Prostate gland (tissue), 2 donors: ENCODE measurements at regions not wholly inside any gene's neighbourhood (a gene's known extent, or its start where the extent isn't known, plus 50 kb on each side); places are given as distances from the start of the nearest gene placed in this dataset.
"Not testable (repeated sequence)": the region's sequence is repeated elsewhere in the genome, so short reads cannot be mapped to it uniquely, and the experiment has no call there.

ENCODE experiments used
- DNase-seq: peaks from one replicate; pipeline ENCODE4 v3.0.0-alpha.2; 2019; ENCODE audit warnings: low spot score
- H3K27ac ChIP-seq, 2 donors: fragments of 200-600 bp; sonication (generic); 2 replicates each; pipeline ENCODE4 v1.5.1; 2017 to 2019
- H3K27me3 ChIP-seq: fragments of 200-600 bp; sonication (generic); replicated peaks from 2 replicates; pipeline ENCODE4 v1.5.1; 2019; ENCODE audit not compliant: insufficient read depth
- H3K36me3 ChIP-seq, 2 donors: fragments of 200-600 bp; sonication (generic); 1 replicate in 1 of 2; 2 replicates in 1 of 2; pipeline versions ENCODE4 v1.5.1 to v1.8.1; 2017 to 2019
- H3K4me1 ChIP-seq: fragments of 200-600 bp; sonication (generic); replicated peaks from 2 replicates; pipeline ENCODE4 v1.5.1; 2019
- H3K4me3 ChIP-seq, 2 donors: fragments of 200-600 bp; sonication (generic); 2 replicates each; pipeline ENCODE4 v1.5.1; 2017 to 2019
- H3K9me3 ChIP-seq: fragments of 200-600 bp; sonication (generic); 2 replicates; pipeline ENCODE4 v1.5.1; 2017
- POLR2A ChIP-seq: fragments of 450-650 bp; IDR thresholded peaks from one replicate; pipeline ENCODE4 v1.6.1; 2016; ENCODE audit warnings: antibody characterized with exemption, mild to moderate bottlenecking
- POLR2AphosphoS5 ChIP-seq: sonication (generic); formaldehyde crosslinking; IDR thresholded peaks from one replicate; pipeline ENCODE4 v1.6.1; 2017; ENCODE audit warnings: antibody characterized with exemption
- WGBS: methylation state at CpG from one replicate; pipeline ENCODE4 v1.1.5; 2018; 5-methylcytosine and 5-hydroxymethylcytosine counted together
- intact Hi-C: fragments of 100-400 bp; cut with DNase I; formaldehyde crosslinking; loops from one replicate; pipeline ENCODE4 v1.14.2; 2022
- TF ChIP-seq, protein P1 (sequence below), 4 experiments: fragments of 200-600 bp in 2 of 4; fragments of 450-650 bp in 2 of 4; sonication (generic) in 2 of 4; IDR thresholded peaks; 1 replicate in 3 of 4; 2 replicates in 1 of 4; pipeline ENCODE4 v1.5.1; 2016 to 2019; ENCODE audit warnings: antibody characterized with exemption in 4 of 4, mild to moderate bottlenecking in 2 of 4, moderate library complexity in 2 of 4

DNA sequence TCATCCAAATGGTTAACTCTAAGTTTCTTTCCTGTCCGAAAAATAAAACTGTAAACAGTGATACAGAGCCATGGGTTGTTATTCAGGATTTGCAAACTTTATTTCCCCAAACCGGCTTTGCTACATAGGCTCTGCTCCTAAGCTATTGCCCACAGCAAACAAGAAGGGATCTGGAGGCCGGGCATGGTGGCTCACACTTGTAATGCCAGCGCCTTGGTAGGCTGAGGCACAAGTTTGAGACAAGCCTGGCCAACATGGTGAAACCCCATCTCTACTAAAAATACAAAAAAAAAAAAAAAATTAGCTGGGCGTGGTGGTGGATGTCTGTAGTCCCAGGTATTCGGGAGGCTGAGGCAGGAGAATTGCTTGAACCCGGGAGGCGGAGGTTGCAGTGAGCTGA is 60.6 kb upstream of the PMEPA1 start:
- DNase-seq, H3K9me3 ChIP-seq, H3K4me1 ChIP-seq, H3K36me3 ChIP-seq, H3K27me3 ChIP-seq, intact Hi-C loops, H3K4me3 ChIP-seq: not testable (repeated sequence)
- H3K27ac ChIP-seq = peak overlapping the region; percentile 77 to 93
- TF ChIP-seq POLR2AphosphoS5 = peak; percentile 39
- 76% methylated on average over 8 of the region's 8 CpGs for WGBS

DNA sequence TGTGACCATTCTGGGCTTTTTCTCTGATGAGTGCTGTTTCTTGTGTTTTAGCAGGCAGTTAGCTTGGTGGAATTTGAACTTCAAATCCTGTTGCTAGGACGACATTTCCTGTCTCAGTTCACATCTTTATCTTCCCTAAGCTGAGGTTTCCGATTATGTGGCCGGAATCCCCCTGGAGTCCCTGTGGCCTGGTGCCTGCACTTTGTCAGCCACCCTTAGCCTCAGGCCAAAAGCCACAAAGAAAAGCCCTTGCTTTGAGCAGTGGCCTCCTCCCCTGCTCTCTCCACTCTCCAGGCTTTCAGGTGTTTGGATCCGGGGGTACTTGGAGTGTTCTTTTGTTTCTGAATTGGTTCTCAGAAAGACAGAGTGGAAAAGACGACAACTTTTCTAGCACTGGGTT is 59.9 kb upstream of the PMEPA1 start:
- intact Hi-C loops = no loop called here
- no peak for TF ChIP-seq POLR2AphosphoS5
- TF ChIP-seq, protein P1, sequence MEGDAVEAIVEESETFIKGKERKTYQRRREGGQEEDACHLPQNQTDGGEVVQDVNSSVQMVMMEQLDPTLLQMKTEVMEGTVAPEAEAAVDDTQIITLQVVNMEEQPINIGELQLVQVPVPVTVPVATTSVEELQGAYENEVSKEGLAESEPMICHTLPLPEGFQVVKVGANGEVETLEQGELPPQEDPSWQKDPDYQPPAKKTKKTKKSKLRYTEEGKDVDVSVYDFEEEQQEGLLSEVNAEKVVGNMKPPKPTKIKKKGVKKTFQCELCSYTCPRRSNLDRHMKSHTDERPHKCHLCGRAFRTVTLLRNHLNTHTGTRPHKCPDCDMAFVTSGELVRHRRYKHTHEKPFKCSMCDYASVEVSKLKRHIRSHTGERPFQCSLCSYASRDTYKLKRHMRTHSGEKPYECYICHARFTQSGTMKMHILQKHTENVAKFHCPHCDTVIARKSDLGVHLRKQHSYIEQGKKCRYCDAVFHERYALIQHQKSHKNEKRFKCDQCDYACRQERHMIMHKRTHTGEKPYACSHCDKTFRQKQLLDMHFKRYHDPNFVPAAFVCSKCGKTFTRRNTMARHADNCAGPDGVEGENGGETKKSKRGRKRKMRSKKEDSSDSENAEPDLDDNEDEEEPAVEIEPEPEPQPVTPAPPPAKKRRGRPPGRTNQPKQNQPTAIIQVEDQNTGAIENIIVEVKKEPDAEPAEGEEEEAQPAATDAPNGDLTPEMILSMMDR (IDR thresholded peaks at IDR 0.05) = no peak
- no peak for TF ChIP-seq POLR2A
- no peak overlapping the region for H3K4me3 ChIP-seq
- H3K27ac ChIP-seq = peak overlapping the region; percentile 77 to 93
- H3K36me3 ChIP-seq = no peaks in the 10 kb centered on the region
- no peak for DNase-seq
- no peaks in the 10 kb centered on the region for H3K9me3 ChIP-seq
- H3K27me3 ChIP-seq = no peaks in the 10 kb centered on the region
- 84% methylated on average over 5 of the region's 5 CpGs for WGBS
- peaks cover 4% of the 10 kb centered on the region for H3K4me1 ChIP-seq

DNA sequence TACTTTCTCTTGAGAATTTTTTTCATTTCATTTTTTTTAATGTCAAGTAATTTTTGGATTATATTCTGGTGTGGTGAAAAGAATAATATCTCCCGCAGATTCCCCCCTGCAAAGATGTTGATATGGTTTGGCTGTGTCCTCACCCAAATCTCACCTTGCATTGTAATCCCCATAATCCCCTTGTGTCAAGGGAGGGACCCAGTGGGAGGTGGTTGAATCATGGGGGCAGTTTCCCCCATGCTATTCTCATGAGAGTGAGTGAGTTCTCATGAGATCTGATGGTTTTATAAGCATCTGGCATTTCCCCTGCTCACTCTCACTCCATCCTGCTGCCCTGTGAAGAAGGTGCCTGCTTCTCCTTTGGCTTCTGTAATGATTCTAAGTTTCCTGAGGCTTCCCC is 58.7 kb upstream of the PMEPA1 start:
- Histone ChIP-seq H3K4me3 (no peak overlapping the region), H3K9me3 (no peaks in the 10 kb centered on the region), H3K27me3 (no peaks in the 10 kb centered on the region), H3K4me1 (no peaks in the 10 kb centered on the region), H3K36me3 (no peaks in the 10 kb centered on the region), H3K27ac (peak overlapping the region; percentile 77 to 93)
- TF ChIP-seq POLR2AphosphoS5 (no peak), POLR2A (no peak)
- TF ChIP-seq, protein P1 (IDR thresholded peaks at IDR 0.05) = no peak
- intact Hi-C loops = no loop called here
- WGBS = 83% methylated on average over 1 of the region's 1 CpG
- DNase-seq = no peak

DNA sequence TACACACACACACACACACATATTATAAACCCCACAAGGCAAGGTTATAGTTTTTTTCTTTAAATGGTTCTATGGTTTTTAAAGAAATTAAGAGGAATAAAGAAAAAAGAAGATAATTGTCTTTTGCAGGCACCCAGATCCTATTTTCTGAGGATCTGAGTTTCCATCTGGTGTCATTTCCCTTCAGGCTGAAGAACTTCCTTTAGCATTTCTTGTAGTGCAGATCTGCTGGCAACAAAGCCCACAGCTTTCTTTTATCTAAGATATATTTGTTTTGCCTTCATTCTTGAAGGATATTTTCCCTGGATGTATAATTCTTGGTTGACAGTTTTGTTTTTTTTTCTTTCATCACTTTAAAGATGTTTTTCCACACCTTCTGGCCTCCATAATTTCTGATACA is 57.6 kb upstream of the PMEPA1 start:
- no peak for DNase-seq
- Histone ChIP-seq H3K36me3 (no peaks in the 10 kb centered on the region), H3K4me1 (peaks cover 6% of the 10 kb centered on the region), H3K27ac (peak overlapping the region; percentile 77 to 93), H3K27me3 (no peaks in the 10 kb centered on the region), H3K4me3 (no peak overlapping the region), H3K9me3 (no peaks in the 10 kb centered on the region)
- no peak for TF ChIP-seq POLR2AphosphoS5
- TF ChIP-seq POLR2A = no peak
- TF ChIP-seq, protein P1 (IDR thresholded peaks at IDR 0.05) = no peak
- intact Hi-C loops = no loop called here

DNA sequence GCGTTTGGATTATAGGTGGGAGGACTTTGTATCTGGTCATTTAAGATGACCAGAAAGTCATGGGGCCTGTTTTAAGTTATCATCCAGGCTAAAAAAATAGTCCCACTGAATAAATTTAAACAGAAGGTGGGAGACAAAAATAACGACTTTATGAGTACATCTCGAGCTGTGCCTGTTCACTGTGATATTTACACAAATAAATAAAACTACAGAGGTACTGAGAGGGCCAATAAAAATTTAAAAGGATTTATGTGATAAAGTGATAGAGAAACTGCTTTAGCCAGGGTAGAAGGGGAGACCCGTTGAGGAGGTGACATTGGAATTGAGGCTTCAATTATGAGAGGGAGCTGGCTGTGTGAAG is 53.4 kb upstream of the PMEPA1 start:
- H3K27me3 ChIP-seq = no peaks in the 10 kb centered on the region
- no peaks in the 10 kb centered on the region for H3K36me3 ChIP-seq
- H3K9me3 ChIP-seq = no peaks in the 10 kb centered on the region
- 19% methylated on average over 4 of the region's 4 CpGs for WGBS
- intact Hi-C loops = no loop called here
- TF ChIP-seq POLR2AphosphoS5 (peak; percentile 90), POLR2A (no peak)
- peak overlapping the region; percentile 88 to 93 for H3K27ac ChIP-seq
- peak; percentile 46 for DNase-seq
- H3K4me1 ChIP-seq = peaks cover 12% of the 10 kb centered on the region
- H3K4me3 ChIP-seq = no peak overlapping the region

DNA sequence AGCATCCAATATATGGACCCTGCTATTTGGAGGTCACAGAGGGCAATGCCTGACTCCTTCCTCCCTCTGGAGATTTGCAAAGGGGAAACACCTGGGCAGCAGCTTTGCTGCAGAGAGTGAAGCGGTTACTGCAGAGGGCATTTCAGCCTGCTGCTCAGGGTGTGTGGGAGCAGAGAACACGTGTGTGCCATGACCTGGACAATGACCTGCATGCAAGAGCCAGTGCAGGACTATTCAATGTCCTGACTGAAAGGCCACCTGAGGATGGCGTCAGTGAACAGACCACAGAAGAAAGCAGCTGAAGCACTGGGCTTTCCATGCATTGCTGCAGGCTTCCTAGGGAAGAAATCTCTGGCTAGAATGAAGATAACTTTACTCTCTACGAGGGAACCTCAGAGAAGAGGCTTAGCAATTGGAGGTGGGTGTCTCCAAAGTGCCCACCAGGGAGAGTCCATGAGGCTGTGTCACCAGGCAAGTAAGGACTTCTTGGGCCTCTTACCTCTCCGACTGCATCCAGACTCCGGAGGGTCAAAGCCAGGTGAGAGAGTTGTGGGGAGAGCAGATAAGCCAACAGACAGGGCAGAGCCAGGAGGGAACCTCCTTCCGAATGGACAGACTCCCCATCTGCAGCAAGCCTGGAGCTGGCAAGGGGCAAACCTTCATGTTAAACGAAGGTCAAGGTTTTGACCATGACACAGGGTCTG is 52.9 kb upstream of the PMEPA1 start:
- WGBS = 52% methylated on average over 8 of the region's 8 CpGs

More for the DNA sequence above, 52.9 kb upstream of the PMEPA1 start:
- Histone ChIP-seq H3K4me3 (no peak overlapping the region), H3K36me3 (no peaks in the 10 kb centered on the region), H3K4me1 (peaks cover 14% of the 10 kb centered on the region), H3K27ac (peak overlapping the region; percentile 88 to 93), H3K27me3 (no peaks in the 10 kb centered on the region), H3K9me3 (no peaks in the 10 kb centered on the region)
- DNase-seq = no peak
- intact Hi-C loops = no loop called here
- TF ChIP-seq POLR2A = no peak
- no peak for TF ChIP-seq POLR2AphosphoS5
- TF ChIP-seq, protein P1 (IDR thresholded peaks at IDR 0.05) = no peak
